Prostate gland (tissue), 1 donor: ENCODE measurements at regions not wholly inside any gene's neighbourhood (a gene's known extent, or its start where the extent isn't known, plus 50 kb on each side); places are given as distances from the start of the nearest gene placed in this dataset.

Source experiments
- POLR2A ChIP-seq: fragments of 450-650 bp; IDR thresholded peaks from one replicate; pipeline ENCODE4 v1.6.1; 2016; ENCODE audit warnings: antibody characterized with exemption, mild to moderate bottlenecking
- POLR2AphosphoS5 ChIP-seq: sonication (generic); formaldehyde crosslinking; IDR thresholded peaks from one replicate; pipeline ENCODE4 v1.6.1; 2017; ENCODE audit warnings: antibody characterized with exemption

DNA sequence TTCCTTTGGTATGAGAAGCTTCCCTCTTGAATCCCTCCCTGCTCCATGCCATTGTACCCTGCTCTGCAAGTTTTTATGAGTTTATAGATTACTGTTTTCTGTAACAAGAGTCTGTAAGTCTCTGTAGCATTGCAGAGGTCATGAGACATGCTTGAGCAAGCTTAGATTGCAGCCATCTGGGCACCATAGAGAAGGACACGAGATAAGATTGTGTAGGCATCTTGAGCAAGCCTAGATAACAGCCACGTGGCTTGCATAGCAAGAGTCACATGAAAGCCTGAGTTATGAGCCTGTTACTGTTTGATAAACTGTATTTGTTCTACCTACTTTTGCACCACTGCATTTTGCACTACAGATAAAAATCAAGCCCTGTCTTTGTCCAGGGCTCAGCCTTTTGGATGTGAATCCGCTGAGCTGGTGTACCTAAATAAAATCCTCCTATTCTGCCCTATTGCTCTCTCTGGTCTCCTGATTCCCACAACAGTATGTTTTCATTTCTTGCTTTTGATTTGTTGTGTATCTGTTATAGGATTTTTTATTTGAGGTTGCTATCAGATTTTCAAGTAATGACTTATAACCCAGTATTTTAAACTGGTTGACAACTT lies 127.4 kb upstream of the ANKRD50 start:
- TF ChIP-seq POLR2A (no peak), POLR2AphosphoS5 (no peak)
